K562 (cell line): ENCODE measurements at regions not wholly inside any gene's neighbourhood (a gene's known extent, or its start where the extent isn't known, plus 50 kb on each side); places are given as distances from the start of the nearest gene placed in this dataset.

Experiments used
- KLF1 ChIP-seq: fragments of 450-650 bp; IDR thresholded peaks from 2 replicates; pipeline ENCODE4 v1.6.1; 2016; ENCODE audit warnings: missing genetic modification characterization, missing compliant biosample characterization
- MEF2D ChIP-seq: conservative IDR thresholded peaks from 2 replicates; pipeline ENCODE4 v1.6.1; 2016; ENCODE audit warnings: low read depth, missing genetic modification characterization, missing compliant biosample characterization
- NFE2 ChIP-seq: IDR thresholded peaks from 2 replicates; pipeline ENCODE4 v1.6.1; 2014; ENCODE audit warnings: antibody characterized with exemption, low read depth
- NR4A1 ChIP-seq, 2 experiments: fragments of 250-450 bp in 1 of 2; fragments of 450-650 bp in 1 of 2; sonication (Bioruptor Pico) in 1 of 2; IDR thresholded peaks; 2 replicates each; pipeline versions ENCODE4 v1.4.0 to v1.6.1; 2016 to 2020; ENCODE audit warnings: mild to moderate bottlenecking in 2 of 2, missing compliant biosample characterization in 1 of 2, missing genetic modification characterization in 1 of 2, moderate library complexity in 1 of 2
- RNF2 ChIP-seq: sonication (generic); IDR thresholded peaks from 2 replicates; pipeline ENCODE4 v1.6.1; 2016
- ZBTB5 ChIP-seq: fragments of 450-650 bp; IDR thresholded peaks from 2 replicates; pipeline ENCODE4 v1.6.1; 2017; ENCODE audit warnings: antibody characterized with exemption
- ZC3H4 ChIP-seq: sonication (generic); formaldehyde crosslinking; IDR thresholded peaks from 2 replicates; pipeline ENCODE4 v1.9.0; 2021; ENCODE audit warnings: missing genetic modification reagents, borderline replicate concordance
- ZNF507 ChIP-seq: conservative IDR thresholded peaks from 2 replicates; pipeline ENCODE4 v1.6.1; 2017; ENCODE audit warnings: missing genetic modification characterization, missing compliant biosample characterization
- TF ChIP-seq, protein P1 (sequence below): fragments of 450-650 bp; IDR thresholded peaks from 2 replicates; pipeline ENCODE4 v1.6.1; 2016; ENCODE audit warnings: mild to moderate bottlenecking, moderate library complexity
- TF ChIP-seq, protein P2 (sequence below), 2 experiments: fragments of 450-650 bp in 1 of 2; sonication (generic) in 1 of 2; formaldehyde crosslinking; conservative IDR thresholded peaks; 2 replicates each; pipeline versions ENCODE4 v1.4.0 to v1.8.1; 2020 to 2022; ENCODE audit warnings: mild to moderate bottlenecking in 1 of 2, missing genetic modification reagents in 1 of 2
- TF ChIP-seq, protein P3 (sequence below): sonication (generic); formaldehyde crosslinking; IDR thresholded peaks from 2 replicates; pipeline ENCODE4 v1.8.0; 2022; ENCODE audit warnings: mild to moderate bottlenecking, missing genetic modification reagents

DNA sequence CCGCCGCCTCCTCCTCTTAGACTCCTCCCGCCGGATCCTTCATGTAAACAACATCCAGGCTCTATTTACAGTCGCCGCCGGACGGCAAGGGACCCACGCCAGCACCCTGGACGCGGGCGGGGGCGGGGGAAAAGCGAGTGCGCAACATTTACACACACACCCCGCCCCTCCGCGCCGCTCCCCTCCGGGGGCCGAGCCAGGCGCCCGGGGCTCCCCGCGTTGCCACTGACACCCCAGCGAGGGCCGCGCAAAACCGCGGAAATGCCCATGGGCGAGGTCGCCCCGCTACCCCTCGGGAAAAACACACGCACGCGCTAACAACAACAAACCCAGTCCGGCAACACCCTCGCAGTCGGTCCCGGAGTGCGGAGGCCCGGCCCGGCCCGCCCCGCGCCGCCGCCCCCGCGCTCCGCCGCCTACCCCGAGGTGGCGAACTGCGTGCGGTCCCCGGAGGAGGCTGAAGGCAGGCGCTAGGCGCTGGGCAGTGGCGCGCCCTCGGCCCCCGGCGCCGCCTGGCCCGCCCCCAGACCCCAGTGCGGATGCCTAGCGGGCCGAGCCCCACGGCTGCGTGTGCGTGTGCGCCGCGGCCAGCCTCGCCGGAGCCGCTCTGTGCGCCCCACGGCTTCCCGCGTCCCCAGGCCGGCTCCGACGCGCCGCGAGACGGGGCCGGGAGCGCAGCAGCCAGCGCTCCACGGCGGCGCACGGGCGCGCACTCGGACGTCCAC is 81.1 kb upstream of the AK4 start (continued):
- TF ChIP-seq, protein P1, sequence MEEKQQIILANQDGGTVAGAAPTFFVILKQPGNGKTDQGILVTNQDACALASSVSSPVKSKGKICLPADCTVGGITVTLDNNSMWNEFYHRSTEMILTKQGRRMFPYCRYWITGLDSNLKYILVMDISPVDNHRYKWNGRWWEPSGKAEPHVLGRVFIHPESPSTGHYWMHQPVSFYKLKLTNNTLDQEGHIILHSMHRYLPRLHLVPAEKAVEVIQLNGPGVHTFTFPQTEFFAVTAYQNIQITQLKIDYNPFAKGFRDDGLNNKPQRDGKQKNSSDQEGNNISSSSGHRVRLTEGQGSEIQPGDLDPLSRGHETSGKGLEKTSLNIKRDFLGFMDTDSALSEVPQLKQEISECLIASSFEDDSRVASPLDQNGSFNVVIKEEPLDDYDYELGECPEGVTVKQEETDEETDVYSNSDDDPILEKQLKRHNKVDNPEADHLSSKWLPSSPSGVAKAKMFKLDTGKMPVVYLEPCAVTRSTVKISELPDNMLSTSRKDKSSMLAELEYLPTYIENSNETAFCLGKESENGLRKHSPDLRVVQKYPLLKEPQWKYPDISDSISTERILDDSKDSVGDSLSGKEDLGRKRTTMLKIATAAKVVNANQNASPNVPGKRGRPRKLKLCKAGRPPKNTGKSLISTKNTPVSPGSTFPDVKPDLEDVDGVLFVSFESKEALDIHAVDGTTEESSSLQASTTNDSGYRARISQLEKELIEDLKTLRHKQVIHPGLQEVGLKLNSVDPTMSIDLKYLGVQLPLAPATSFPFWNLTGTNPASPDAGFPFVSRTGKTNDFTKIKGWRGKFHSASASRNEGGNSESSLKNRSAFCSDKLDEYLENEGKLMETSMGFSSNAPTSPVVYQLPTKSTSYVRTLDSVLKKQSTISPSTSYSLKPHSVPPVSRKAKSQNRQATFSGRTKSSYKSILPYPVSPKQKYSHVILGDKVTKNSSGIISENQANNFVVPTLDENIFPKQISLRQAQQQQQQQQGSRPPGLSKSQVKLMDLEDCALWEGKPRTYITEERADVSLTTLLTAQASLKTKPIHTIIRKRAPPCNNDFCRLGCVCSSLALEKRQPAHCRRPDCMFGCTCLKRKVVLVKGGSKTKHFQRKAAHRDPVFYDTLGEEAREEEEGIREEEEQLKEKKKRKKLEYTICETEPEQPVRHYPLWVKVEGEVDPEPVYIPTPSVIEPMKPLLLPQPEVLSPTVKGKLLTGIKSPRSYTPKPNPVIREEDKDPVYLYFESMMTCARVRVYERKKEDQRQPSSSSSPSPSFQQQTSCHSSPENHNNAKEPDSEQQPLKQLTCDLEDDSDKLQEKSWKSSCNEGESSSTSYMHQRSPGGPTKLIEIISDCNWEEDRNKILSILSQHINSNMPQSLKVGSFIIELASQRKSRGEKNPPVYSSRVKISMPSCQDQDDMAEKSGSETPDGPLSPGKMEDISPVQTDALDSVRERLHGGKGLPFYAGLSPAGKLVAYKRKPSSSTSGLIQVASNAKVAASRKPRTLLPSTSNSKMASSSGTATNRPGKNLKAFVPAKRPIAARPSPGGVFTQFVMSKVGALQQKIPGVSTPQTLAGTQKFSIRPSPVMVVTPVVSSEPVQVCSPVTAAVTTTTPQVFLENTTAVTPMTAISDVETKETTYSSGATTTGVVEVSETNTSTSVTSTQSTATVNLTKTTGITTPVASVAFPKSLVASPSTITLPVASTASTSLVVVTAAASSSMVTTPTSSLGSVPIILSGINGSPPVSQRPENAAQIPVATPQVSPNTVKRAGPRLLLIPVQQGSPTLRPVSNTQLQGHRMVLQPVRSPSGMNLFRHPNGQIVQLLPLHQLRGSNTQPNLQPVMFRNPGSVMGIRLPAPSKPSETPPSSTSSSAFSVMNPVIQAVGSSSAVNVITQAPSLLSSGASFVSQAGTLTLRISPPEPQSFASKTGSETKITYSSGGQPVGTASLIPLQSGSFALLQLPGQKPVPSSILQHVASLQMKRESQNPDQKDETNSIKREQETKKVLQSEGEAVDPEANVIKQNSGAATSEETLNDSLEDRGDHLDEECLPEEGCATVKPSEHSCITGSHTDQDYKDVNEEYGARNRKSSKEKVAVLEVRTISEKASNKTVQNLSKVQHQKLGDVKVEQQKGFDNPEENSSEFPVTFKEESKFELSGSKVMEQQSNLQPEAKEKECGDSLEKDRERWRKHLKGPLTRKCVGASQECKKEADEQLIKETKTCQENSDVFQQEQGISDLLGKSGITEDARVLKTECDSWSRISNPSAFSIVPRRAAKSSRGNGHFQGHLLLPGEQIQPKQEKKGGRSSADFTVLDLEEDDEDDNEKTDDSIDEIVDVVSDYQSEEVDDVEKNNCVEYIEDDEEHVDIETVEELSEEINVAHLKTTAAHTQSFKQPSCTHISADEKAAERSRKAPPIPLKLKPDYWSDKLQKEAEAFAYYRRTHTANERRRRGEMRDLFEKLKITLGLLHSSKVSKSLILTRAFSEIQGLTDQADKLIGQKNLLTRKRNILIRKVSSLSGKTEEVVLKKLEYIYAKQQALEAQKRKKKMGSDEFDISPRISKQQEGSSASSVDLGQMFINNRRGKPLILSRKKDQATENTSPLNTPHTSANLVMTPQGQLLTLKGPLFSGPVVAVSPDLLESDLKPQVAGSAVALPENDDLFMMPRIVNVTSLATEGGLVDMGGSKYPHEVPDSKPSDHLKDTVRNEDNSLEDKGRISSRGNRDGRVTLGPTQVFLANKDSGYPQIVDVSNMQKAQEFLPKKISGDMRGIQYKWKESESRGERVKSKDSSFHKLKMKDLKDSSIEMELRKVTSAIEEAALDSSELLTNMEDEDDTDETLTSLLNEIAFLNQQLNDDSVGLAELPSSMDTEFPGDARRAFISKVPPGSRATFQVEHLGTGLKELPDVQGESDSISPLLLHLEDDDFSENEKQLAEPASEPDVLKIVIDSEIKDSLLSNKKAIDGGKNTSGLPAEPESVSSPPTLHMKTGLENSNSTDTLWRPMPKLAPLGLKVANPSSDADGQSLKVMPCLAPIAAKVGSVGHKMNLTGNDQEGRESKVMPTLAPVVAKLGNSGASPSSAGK, result no peak
- TF ChIP-seq, protein P2, sequence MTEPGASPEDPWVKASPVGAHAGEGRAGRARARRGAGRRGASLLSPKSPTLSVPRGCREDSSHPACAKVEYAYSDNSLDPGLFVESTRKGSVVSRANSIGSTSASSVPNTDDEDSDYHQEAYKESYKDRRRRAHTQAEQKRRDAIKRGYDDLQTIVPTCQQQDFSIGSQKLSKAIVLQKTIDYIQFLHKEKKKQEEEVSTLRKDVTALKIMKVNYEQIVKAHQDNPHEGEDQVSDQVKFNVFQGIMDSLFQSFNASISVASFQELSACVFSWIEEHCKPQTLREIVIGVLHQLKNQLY (CRISPR knock-in tag; conservative IDR thresholded peaks at IDR 0.05), result no peak
- TF ChIP-seq RNF2, result no peak; the same call in 1 of the 2 replicates
- no peak for TF ChIP-seq NFE2
- TF ChIP-seq ZC3H4 (CRISPR knock-in tag), result no peak; the same call in 1 of the 2 replicates
- TF ChIP-seq, protein P3, sequence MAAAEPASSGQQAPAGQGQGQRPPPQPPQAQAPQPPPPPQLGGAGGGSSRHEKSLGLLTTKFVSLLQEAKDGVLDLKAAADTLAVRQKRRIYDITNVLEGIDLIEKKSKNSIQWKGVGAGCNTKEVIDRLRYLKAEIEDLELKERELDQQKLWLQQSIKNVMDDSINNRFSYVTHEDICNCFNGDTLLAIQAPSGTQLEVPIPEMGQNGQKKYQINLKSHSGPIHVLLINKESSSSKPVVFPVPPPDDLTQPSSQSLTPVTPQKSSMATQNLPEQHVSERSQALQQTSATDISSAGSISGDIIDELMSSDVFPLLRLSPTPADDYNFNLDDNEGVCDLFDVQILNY (CRISPR knock-in tag), result no peak
- TF ChIP-seq ZNF507, result no peak
- TF ChIP-seq KLF1, result no peak
- TF ChIP-seq MEF2D, result no peak
- no peak for TF ChIP-seq ZBTB5
- TF ChIP-seq NR4A1 (CRISPR knock-in tag; IDR thresholded peaks at IDR 0.05), result no peak
- no peak for TF ChIP-seq NR4A1 (tag; IDR thresholded peaks at IDR 0.05)
